Liver (tissue), 8 donors: ENCODE measurements at regions not wholly inside any gene's neighbourhood (a gene's known extent, or its start where the extent isn't known, plus 50 kb on each side); places are given as distances from the start of the nearest gene placed in this dataset.

Source experiments
- DNase-seq: peaks from one replicate; pipeline ENCODE4 v3.0.0-alpha.2; 2017; ENCODE audit warnings: low spot score
- H3K27ac ChIP-seq, 2 donors: one replicate each; pipeline ENCODE4 v1.7.0; 2013; ENCODE audit warnings: inconsistent platforms in 2 of 2, low read length in 2 of 2, control low read depth in 1 of 2, low read depth in 1 of 2, mild to moderate bottlenecking in 1 of 2
- H3K27me3 ChIP-seq, 4 donors: one replicate each; pipeline versions ENCODE4 v1.6.1 to v1.7.0; 2013; ENCODE audit warnings: low read length in 3 of 4, inconsistent platforms in 1 of 4, mild to moderate bottlenecking in 1 of 4, moderate library complexity in 1 of 4; ENCODE audit not compliant: control insufficient read depth in 4 of 4, insufficient read depth in 4 of 4
- H3K36me3 ChIP-seq, 4 donors: one replicate each; pipeline versions ENCODE4 v1.6.1 to v1.7.0; 2013; ENCODE audit warnings: low read length in 3 of 4, mild to moderate bottlenecking in 3 of 4, low read depth in 1 of 4, moderate library complexity in 1 of 4; ENCODE audit not compliant: control insufficient read depth in 4 of 4, insufficient read depth in 3 of 4
- H3K4me1 ChIP-seq, 4 donors: one replicate each; pipeline versions ENCODE4 v1.6.1 to v1.7.0; 2013; ENCODE audit warnings: low read length in 3 of 4, mild to moderate bottlenecking in 3 of 4, moderate library complexity in 1 of 4; ENCODE audit not compliant: control insufficient read depth in 4 of 4, insufficient read depth in 4 of 4
- H3K4me3 ChIP-seq, 3 donors: one replicate each; pipeline versions ENCODE4 v1.6.1 to v1.7.0; 2013; ENCODE audit warnings: low read length in 3 of 3, control low read depth in 1 of 3, low read depth in 1 of 3, mild to moderate bottlenecking in 1 of 3
- H3K9ac ChIP-seq, 2 donors: one replicate each; pipeline ENCODE4 v1.7.0; 2013; ENCODE audit warnings: low read length in 2 of 2, mild to moderate bottlenecking in 2 of 2, moderate library complexity in 2 of 2, control low read depth in 1 of 2, low read depth in 1 of 2
- H3K9me3 ChIP-seq, 4 donors: one replicate each; pipeline versions ENCODE4 v1.6.1 to v1.7.0; 2013; ENCODE audit warnings: low read length in 3 of 4; ENCODE audit not compliant: control insufficient read depth in 4 of 4
- EGR1 ChIP-seq, 2 donors: IDR thresholded peaks; 2 replicates each; pipeline ENCODE4 v1.6.1; 2016 to 2018; ENCODE audit warnings: antibody characterized with exemption in 2 of 2, low read depth in 2 of 2
- FOXA1 ChIP-seq: IDR thresholded peaks from 2 replicates; pipeline ENCODE4 v1.6.1; 2016; ENCODE audit warnings: antibody characterized with exemption
- FOXA2 ChIP-seq: IDR thresholded peaks from 2 replicates; pipeline ENCODE4 v1.6.1; 2016; ENCODE audit warnings: antibody characterized with exemption
- GABPA ChIP-seq, 2 donors: IDR thresholded peaks in 1 of 2; conservative IDR thresholded peaks in 1 of 2; 2 replicates each; pipeline ENCODE4 v1.6.1; 2016; ENCODE audit warnings: antibody characterized with exemption in 2 of 2, mild to moderate bottlenecking in 1 of 2, moderate library complexity in 1 of 2
- HNF4A ChIP-seq, 2 donors: conservative IDR thresholded peaks; 2 replicates each; pipeline ENCODE4 v1.6.1; 2016; ENCODE audit warnings: antibody characterized with exemption in 2 of 2, mild to moderate bottlenecking in 2 of 2
- HNF4G ChIP-seq: IDR thresholded peaks from 2 replicates; pipeline ENCODE4 v1.6.1; 2016; ENCODE audit warnings: antibody characterized with exemption
- NR2F2 ChIP-seq: IDR thresholded peaks from 2 replicates; pipeline ENCODE4 v1.6.1; 2016; ENCODE audit warnings: antibody characterized with exemption
- RAD21 ChIP-seq, 2 donors: IDR thresholded peaks; 2 replicates each; pipeline ENCODE4 v1.6.1; 2016; ENCODE audit warnings: antibody characterized with exemption in 2 of 2, mild to moderate bottlenecking in 2 of 2
- RXRA ChIP-seq, 2 donors: IDR thresholded peaks; 2 replicates each; pipeline ENCODE4 v1.6.1; 2017 to 2018; ENCODE audit warnings: antibody characterized with exemption in 2 of 2, mild to moderate bottlenecking in 1 of 2
- WGBS: extraction: QIAGEN DNeasy Blood & Tissue Kit; methylation state at CpG from one replicate; pipeline ENCODE4 v1.1.7; 2013; 5-methylcytosine and 5-hydroxymethylcytosine counted together
- TF ChIP-seq, protein P1 (sequence below): fragments of 150-350 bp; IDR thresholded peaks from 2 replicates; pipeline ENCODE4 v1.5.1; 2017; ENCODE audit warnings: improper control_type of control experiment, low read depth, low read length; ENCODE audit not compliant: missing input control
- TF ChIP-seq, protein P2 (sequence below): IDR thresholded peaks from 2 replicates; pipeline ENCODE4 v1.6.1; 2016; ENCODE audit warnings: antibody characterized with exemption
- TF ChIP-seq, protein P3 (sequence below): IDR thresholded peaks from 2 replicates; pipeline ENCODE4 v1.6.1; 2016; ENCODE audit warnings: antibody characterized with exemption, mild to moderate bottlenecking
- TF ChIP-seq, protein P4 (sequence below): IDR thresholded peaks from 2 replicates; pipeline ENCODE4 v1.6.1; 2016; ENCODE audit warnings: antibody characterized with exemption
- TF ChIP-seq, protein P5 (sequence below): IDR thresholded peaks from 2 replicates; pipeline ENCODE4 v1.6.1; 2016; ENCODE audit warnings: antibody characterized with exemption
- donor health status: healthy.
- donor health status: healthy.
- donor health status: healthy.
- donor health status: healthy.
- donor health status: healthy.

DNA sequence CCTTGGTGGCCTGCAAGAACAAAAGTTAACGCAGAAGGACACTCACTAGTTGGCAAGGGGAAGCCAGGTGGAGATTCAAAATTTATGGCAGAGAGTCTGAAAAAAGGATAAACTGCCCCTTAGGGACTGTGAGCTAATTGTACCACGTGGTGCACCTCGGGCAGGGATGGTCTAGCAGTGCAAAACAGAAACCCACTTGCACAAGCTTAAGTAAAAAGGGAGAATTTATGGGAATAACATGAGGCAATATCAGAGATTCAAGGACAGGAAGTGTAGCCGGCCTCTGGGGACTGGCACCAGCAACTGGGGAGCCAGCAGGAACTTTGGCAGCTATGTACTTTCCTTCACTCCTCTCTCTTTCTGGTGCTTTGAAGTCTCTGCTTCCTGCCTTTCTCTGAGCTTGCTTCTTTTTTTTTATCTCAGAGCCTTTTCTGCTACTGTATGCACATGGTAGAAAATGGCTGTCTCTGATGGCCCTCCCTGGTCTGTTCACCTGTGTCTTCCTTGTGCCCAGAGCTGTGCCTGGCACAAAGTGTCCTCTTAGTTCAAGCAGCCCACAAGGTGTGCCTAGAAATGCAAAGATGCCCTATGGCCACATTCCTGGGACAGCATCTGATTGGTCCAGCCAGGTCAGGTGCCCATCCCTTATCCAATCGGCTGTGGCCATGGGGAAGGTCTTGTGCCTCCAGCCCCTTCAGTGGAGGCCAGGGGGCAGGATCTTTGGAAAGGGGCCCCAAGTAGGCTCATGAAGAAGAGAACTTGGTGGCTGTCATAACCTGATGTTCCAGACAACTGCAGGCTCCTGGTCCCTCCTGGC lies 114.8 kb upstream of the ATP6AP2 start (continued):
- TF ChIP-seq, protein P1, sequence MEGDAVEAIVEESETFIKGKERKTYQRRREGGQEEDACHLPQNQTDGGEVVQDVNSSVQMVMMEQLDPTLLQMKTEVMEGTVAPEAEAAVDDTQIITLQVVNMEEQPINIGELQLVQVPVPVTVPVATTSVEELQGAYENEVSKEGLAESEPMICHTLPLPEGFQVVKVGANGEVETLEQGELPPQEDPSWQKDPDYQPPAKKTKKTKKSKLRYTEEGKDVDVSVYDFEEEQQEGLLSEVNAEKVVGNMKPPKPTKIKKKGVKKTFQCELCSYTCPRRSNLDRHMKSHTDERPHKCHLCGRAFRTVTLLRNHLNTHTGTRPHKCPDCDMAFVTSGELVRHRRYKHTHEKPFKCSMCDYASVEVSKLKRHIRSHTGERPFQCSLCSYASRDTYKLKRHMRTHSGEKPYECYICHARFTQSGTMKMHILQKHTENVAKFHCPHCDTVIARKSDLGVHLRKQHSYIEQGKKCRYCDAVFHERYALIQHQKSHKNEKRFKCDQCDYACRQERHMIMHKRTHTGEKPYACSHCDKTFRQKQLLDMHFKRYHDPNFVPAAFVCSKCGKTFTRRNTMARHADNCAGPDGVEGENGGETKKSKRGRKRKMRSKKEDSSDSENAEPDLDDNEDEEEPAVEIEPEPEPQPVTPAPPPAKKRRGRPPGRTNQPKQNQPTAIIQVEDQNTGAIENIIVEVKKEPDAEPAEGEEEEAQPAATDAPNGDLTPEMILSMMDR = no peak
- TF ChIP-seq NR2F2 = no peak
- TF ChIP-seq EGR1 (IDR thresholded peaks at IDR 0.05; ENCODE audit: low read depth in 2 of 2) = no peak
- no peak for TF ChIP-seq RXRA (IDR thresholded peaks at IDR 0.05)

DNA sequence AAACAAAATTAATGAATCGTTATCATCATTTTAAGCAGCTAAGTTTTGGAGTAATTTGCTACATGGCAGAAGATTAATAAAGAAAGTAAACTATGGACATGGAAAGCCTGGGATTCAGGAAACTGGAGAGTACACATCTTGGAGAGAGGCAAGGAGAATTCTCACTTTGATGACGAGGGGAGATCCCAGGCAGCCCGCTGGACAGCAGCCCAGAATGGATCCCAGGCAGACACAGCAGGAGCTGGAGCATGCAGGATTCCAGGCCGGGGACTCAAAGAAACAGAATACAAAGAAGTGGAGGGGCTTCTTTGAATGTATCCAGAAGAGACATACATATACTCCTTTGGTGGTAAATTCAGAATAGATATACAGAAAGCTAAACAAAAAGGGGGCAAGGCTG lies 118.0 kb upstream of the ATP6AP2 start:
- no peaks in the 10 kb centered on the region for H3K36me3 ChIP-seq

More for the DNA sequence above, 118.0 kb upstream of the ATP6AP2 start:
- H3K9me3 ChIP-seq = peaks cover 0 to 2% (median 0%) of the 10 kb centered on the region in 4 donors
- H3K27me3 ChIP-seq = no peaks in the 10 kb centered on the region
- DNase-seq = no peak
- no peak overlapping the region for H3K4me3 ChIP-seq
- H3K9ac ChIP-seq = no peak overlapping the region
- no peaks in the 10 kb centered on the region for H3K4me1 ChIP-seq
- WGBS = 86% methylated on average over 4 of the region's 4 CpGs
- H3K27ac ChIP-seq = no peak overlapping the region
- TF ChIP-seq RAD21 (IDR thresholded peaks at IDR 0.05) = no peak
- TF ChIP-seq, protein P1 = no peak
- TF ChIP-seq NR2F2 = no peak
- TF ChIP-seq, protein P2, sequence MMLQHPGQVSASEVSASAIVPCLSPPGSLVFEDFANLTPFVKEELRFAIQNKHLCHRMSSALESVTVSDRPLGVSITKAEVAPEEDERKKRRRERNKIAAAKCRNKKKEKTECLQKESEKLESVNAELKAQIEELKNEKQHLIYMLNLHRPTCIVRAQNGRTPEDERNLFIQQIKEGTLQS = no peak
- no peak for TF ChIP-seq HNF4G
- no peak for TF ChIP-seq EGR1 (IDR thresholded peaks at IDR 0.05; ENCODE audit: low read depth in 2 of 2)
- no peak for TF ChIP-seq HNF4A (conservative IDR thresholded peaks at IDR 0.05)
- TF ChIP-seq GABPA (IDR thresholded peaks at IDR 0.05 in 1 of 2, conservative IDR thresholded peaks at IDR 0.05 in 1 of 2) = no peak
- TF ChIP-seq, protein P3, sequence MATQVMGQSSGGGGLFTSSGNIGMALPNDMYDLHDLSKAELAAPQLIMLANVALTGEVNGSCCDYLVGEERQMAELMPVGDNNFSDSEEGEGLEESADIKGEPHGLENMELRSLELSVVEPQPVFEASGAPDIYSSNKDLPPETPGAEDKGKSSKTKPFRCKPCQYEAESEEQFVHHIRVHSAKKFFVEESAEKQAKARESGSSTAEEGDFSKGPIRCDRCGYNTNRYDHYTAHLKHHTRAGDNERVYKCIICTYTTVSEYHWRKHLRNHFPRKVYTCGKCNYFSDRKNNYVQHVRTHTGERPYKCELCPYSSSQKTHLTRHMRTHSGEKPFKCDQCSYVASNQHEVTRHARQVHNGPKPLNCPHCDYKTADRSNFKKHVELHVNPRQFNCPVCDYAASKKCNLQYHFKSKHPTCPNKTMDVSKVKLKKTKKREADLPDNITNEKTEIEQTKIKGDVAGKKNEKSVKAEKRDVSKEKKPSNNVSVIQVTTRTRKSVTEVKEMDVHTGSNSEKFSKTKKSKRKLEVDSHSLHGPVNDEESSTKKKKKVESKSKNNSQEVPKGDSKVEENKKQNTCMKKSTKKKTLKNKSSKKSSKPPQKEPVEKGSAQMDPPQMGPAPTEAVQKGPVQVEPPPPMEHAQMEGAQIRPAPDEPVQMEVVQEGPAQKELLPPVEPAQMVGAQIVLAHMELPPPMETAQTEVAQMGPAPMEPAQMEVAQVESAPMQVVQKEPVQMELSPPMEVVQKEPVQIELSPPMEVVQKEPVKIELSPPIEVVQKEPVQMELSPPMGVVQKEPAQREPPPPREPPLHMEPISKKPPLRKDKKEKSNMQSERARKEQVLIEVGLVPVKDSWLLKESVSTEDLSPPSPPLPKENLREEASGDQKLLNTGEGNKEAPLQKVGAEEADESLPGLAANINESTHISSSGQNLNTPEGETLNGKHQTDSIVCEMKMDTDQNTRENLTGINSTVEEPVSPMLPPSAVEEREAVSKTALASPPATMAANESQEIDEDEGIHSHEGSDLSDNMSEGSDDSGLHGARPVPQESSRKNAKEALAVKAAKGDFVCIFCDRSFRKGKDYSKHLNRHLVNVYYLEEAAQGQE = no peak
- TF ChIP-seq, protein P4, sequence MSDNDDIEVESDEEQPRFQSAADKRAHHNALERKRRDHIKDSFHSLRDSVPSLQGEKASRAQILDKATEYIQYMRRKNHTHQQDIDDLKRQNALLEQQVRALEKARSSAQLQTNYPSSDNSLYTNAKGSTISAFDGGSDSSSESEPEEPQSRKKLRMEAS = no peak
- no peak for TF ChIP-seq FOXA2
- TF ChIP-seq FOXA1 = no peak
- TF ChIP-seq, protein P5, sequence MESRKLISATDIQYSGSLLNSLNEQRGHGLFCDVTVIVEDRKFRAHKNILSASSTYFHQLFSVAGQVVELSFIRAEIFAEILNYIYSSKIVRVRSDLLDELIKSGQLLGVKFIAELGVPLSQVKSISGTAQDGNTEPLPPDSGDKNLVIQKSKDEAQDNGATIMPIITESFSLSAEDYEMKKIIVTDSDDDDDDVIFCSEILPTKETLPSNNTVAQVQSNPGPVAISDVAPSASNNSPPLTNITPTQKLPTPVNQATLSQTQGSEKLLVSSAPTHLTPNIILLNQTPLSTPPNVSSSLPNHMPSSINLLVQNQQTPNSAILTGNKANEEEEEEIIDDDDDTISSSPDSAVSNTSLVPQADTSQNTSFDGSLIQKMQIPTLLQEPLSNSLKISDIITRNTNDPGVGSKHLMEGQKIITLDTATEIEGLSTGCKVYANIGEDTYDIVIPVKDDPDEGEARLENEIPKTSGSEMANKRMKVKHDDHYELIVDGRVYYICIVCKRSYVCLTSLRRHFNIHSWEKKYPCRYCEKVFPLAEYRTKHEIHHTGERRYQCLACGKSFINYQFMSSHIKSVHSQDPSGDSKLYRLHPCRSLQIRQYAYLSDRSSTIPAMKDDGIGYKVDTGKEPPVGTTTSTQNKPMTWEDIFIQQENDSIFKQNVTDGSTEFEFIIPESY = no peak
